ENCODE measurements at regions not wholly inside any gene's neighbourhood (a gene's known extent, or its start where the extent isn't known, plus 50 kb on each side); places are given as distances from the start of the nearest gene placed in this dataset.

DNA sequence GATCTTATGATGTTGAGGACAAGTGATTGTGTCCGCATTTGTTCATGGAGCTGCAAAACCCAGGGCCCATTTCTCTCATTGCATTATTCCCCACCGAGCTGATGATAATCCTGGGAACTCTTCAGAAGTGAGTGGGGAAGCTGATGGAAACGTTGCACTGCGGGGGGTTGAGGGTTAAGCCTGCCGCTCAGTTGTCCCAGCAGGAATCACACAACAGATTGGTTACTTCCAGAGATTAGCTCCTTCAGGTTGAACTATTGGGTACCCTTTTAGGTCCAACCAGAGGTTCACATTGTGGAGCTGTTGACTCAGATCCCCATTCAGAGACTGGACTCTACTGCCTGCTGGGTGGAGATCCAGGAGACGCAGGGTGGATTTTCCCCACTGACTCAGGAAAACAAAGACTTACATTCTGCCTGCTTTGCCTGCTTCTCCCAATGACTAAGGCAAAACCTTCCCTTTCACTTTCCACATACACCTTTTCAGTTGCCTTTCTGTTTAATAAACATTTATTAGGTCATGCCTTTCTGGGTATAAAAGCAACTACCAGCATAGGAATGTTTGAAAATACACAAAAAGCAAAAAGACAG is 286.4 kb downstream of the TXNL1 start:
- TF ChIP-seq, protein P1, sequence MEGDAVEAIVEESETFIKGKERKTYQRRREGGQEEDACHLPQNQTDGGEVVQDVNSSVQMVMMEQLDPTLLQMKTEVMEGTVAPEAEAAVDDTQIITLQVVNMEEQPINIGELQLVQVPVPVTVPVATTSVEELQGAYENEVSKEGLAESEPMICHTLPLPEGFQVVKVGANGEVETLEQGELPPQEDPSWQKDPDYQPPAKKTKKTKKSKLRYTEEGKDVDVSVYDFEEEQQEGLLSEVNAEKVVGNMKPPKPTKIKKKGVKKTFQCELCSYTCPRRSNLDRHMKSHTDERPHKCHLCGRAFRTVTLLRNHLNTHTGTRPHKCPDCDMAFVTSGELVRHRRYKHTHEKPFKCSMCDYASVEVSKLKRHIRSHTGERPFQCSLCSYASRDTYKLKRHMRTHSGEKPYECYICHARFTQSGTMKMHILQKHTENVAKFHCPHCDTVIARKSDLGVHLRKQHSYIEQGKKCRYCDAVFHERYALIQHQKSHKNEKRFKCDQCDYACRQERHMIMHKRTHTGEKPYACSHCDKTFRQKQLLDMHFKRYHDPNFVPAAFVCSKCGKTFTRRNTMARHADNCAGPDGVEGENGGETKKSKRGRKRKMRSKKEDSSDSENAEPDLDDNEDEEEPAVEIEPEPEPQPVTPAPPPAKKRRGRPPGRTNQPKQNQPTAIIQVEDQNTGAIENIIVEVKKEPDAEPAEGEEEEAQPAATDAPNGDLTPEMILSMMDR (IDR thresholded peaks at IDR 0.05) = no peak
- TF ChIP-seq POLR2A (IDR thresholded peaks at IDR 0.05) = no peak
